Bronchial epithelial cell (primary cell): ENCODE measurements at regions not wholly inside any gene's neighbourhood (a gene's known extent, or its start where the extent isn't known, plus 50 kb on each side); places are given as distances from the start of the nearest gene placed in this dataset.
A peak's percentile ranks its signal among the peaks of the same experiment; 100 is the strongest.
"Not testable (repeated sequence)": the region's sequence is repeated elsewhere in the genome, so short reads cannot be mapped to it uniquely, and the experiment has no call there.

ENCODE experiments used
- DNase-seq: peaks from one replicate; pipeline ENCODE4 v3.0.0-alpha.2; 2010; ENCODE audit warnings: low read depth
- FAIRE-seq: peaks from 2 replicates; lab custom pipeline; 2011; peaks lifted over from hg19 to GRCh38; lab: Jason Lieb, UNC
- H3K27me3 ChIP-seq: 2 replicates; pipeline ENCODE4 v1.5.1; 2011; ENCODE audit warnings: low read length; ENCODE audit not compliant: control insufficient read depth, insufficient read depth
- H3K36me3 ChIP-seq: 2 replicates; pipeline ENCODE4 v1.5.1; 2011; ENCODE audit warnings: low read length; ENCODE audit not compliant: control insufficient read depth, insufficient read depth
- H3K4me3 ChIP-seq: 2 replicates; pipeline ENCODE4 v1.5.1; 2011; ENCODE audit warnings: mild to moderate bottlenecking, low read depth, low read length, control low read depth

GRCh38 chr21:13380561-13380960 is 229.0 kb upstream of the POTED start:
- not testable (repeated sequence) for DNase-seq, H3K27me3 ChIP-seq, FAIRE-seq, H3K4me3 ChIP-seq, H3K36me3 ChIP-seq

GRCh38 chr21:13384143-13384542 is 225.4 kb upstream of the POTED start:
- not testable (repeated sequence) for H3K4me3 ChIP-seq, DNase-seq, H3K36me3 ChIP-seq, FAIRE-seq, H3K27me3 ChIP-seq

- H3K27me3 ChIP-seq, FAIRE-seq, H3K4me3 ChIP-seq, H3K36me3 ChIP-seq: not testable (repeated sequence)
- peak; percentile 3 for DNase-seq
Observed at GRCh38 chr21:13409184-13409583, 200.4 kb upstream of the POTED start.

- not testable (repeated sequence) for H3K4me3 ChIP-seq, DNase-seq
Observed at GRCh38 chr21:13435863-13436262, 173.7 kb upstream of the POTED start.

GRCh38 chr21:13447767-13448166 is 161.8 kb upstream of the POTED start:
- peak; percentile 8 for DNase-seq
- FAIRE-seq, H3K4me3 ChIP-seq, H3K36me3 ChIP-seq, H3K27me3 ChIP-seq: not testable (repeated sequence)

More at GRCh38 chr21:13435863-13436262, 173.7 kb upstream of the POTED start:
- not testable (repeated sequence) for H3K27me3 ChIP-seq, FAIRE-seq, H3K36me3 ChIP-seq

GRCh38 chr21:13463562-13463961 is 146.0 kb upstream of the POTED start:
- not testable (repeated sequence) for FAIRE-seq, DNase-seq, H3K27me3 ChIP-seq, H3K4me3 ChIP-seq, H3K36me3 ChIP-seq
